ENCODE measurements at regions not wholly inside any gene's neighbourhood (a gene's known extent, or its start where the extent isn't known, plus 50 kb on each side); places are given as distances from the start of the nearest gene placed in this dataset.

- POLR2A ChIA-PET, result no interaction called here
- H3K4me1 Mint-ChIP-seq, result no peaks in the 10 kb centered on the region
Measured at GRCh38 chr4:121599049-121599448, 97.7 kb downstream of the ANXA5 start.

More at GRCh38 chr4:121599049-121599448, 97.7 kb downstream of the ANXA5 start:
- no peak for ATAC-seq
- Mint-ChIP-seq H3K36me3 (no peaks in the 10 kb centered on the region), H3K4me3 (no peak overlapping the region), H3K9me3 (no peaks in the 10 kb centered on the region), H3K27ac (no peak overlapping the region), H3K27me3 (ENCODE audit: low read depth) (no peaks in the 10 kb centered on the region)
- CTCF ChIA-PET, result no interaction called here
- DNase-seq (ENCODE audit: low spot score), result no peak
- TF ChIP-seq TP53 (CRISPR knock-in tag; IDR thresholded peaks at IDR 0.05) (no peak), OVOL2 (CRISPR knock-in tag; IDR thresholded peaks at IDR 0.05; ENCODE audit: borderline replicate concordance) (no peak), HMGXB4 (CRISPR knock-in tag; IDR thresholded peaks at IDR 0.05) (no peak), ZNF416 (CRISPR knock-in tag; IDR thresholded peaks at IDR 0.05) (no peak), IRF2 (CRISPR knock-in tag; IDR thresholded peaks at IDR 0.05; ENCODE audit: borderline replicate concordance, low read depth) (no peak), ZNF396 (CRISPR knock-in tag; IDR thresholded peaks at IDR 0.05; ENCODE audit: borderline replicate concordance) (no peak), RORB (CRISPR knock-in tag; IDR thresholded peaks at IDR 0.05) (no peak), ZNF532 (CRISPR knock-in tag; IDR thresholded peaks at IDR 0.05; ENCODE audit: borderline replicate concordance) (no peak), ZNF219 (CRISPR knock-in tag; IDR thresholded peaks at IDR 0.05; ENCODE audit: borderline replicate concordance) (no peak), ATF1 (CRISPR knock-in tag; IDR thresholded peaks at IDR 0.05) (no peak), AFF4 (CRISPR knock-in tag; IDR thresholded peaks at IDR 0.05; ENCODE audit: borderline replicate concordance) (no peak), GTF2I (CRISPR knock-in tag; conservative IDR thresholded peaks at IDR 0.05) (no peak), ZMAT4 (CRISPR knock-in tag; IDR thresholded peaks at IDR 0.05) (no peak), KAT7 (CRISPR knock-in tag; IDR thresholded peaks at IDR 0.05; ENCODE audit: borderline replicate concordance) (no peak), AR (CRISPR knock-in tag; IDR thresholded peaks at IDR 0.05) (no peak), ESRRA (CRISPR knock-in tag; IDR thresholded peaks at IDR 0.05; ENCODE audit: borderline replicate concordance) (no peak)
- TF ChIP-seq, protein P1, sequence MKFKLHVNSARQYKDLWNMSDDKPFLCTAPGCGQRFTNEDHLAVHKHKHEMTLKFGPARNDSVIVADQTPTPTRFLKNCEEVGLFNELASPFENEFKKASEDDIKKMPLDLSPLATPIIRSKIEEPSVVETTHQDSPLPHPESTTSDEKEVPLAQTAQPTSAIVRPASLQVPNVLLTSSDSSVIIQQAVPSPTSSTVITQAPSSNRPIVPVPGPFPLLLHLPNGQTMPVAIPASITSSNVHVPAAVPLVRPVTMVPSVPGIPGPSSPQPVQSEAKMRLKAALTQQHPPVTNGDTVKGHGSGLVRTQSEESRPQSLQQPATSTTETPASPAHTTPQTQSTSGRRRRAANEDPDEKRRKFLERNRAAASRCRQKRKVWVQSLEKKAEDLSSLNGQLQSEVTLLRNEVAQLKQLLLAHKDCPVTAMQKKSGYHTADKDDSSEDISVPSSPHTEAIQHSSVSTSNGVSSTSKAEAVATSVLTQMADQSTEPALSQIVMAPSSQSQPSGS (CRISPR knock-in tag; IDR thresholded peaks at IDR 0.05; ENCODE audit: borderline replicate concordance, low read depth), result no peak

All from WTC11 (cell line).